SK-N-MC (cell line): ENCODE measurements at regions not wholly inside any gene's neighbourhood (a gene's known extent, or its start where the extent isn't known, plus 50 kb on each side); places are given as distances from the start of the nearest gene placed in this dataset.

ENCODE experiments used
- DNase-seq: peaks from one replicate; pipeline ENCODE4 v3.0.0-alpha.2; 2011; ENCODE audit warnings: low read depth, low spot score
- H3K27ac ChIP-seq: fragments of 200-600 bp; sonication (generic); 2 replicates; pipeline ENCODE4 v1.5.1; 2016; ENCODE audit warnings: mixed run types
- H3K36me3 ChIP-seq: fragments of 200-600 bp; sonication (generic); 2 replicates; pipeline ENCODE4 v1.6.1; 2017; ENCODE audit warnings: antibody characterized with exemption, low read length, mixed read lengths; ENCODE audit not compliant: insufficient read depth
- H3K4me3 ChIP-seq: fragments of 200-600 bp; sonication (generic); 2 replicates; pipeline ENCODE4 v1.5.1; 2016
- H3K9ac ChIP-seq: fragments of 200-600 bp; sonication (generic); 2 replicates; pipeline ENCODE4 v1.8.0; 2017; ENCODE audit warnings: mixed run types, mixed read lengths; ENCODE audit not compliant: insufficient read length
- H3K9me3 ChIP-seq: fragments of 200-600 bp; sonication (generic); 2 replicates; pipeline ENCODE4 v1.6.1; 2017; ENCODE audit warnings: low read depth, mild to moderate bottlenecking, antibody characterized with exemption, low read length, moderate library complexity, mixed read lengths
- EZH2 ChIP-seq: fragments of 200-600 bp; sonication (generic); IDR thresholded peaks from one replicate; pipeline ENCODE4 v1.6.1; 2017; ENCODE audit warnings: antibody characterized with exemption
- FOXP2 ChIP-seq: optimal IDR thresholded peaks from 2 replicates; pipeline ENCODE3; 2011; ENCODE audit warnings: mild to moderate bottlenecking, moderate library complexity; ENCODE audit not compliant: insufficient read depth; ENCODE audit errors: extremely low read length, control extremely low read depth
- POLR2AphosphoS5 ChIP-seq: IDR thresholded peaks from 2 replicates; pipeline ENCODE4 v1.6.1; 2012; ENCODE audit warnings: mild to moderate bottlenecking, low read depth, low read length, borderline replicate concordance

DNA sequence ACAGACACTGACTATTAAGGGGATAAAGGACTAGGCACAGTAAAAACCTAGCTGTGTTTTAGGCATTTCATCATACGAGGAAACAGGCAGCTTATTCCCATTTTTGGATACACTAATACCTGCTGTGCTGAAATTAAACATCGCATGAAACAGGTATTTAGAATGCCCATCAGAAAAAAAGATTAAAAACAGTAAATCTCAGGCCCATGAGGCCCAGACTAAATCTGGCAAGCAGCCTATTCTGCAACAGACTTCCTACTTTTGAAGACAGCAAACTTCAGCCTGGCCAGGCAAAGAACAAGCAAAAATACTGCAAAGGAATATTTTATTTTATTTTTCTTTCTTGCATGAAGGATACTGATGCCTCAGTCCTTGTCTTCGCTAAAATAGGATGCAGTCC is 240.2 kb downstream of the LMO4 start:
- Histone ChIP-seq H3K9ac (no peak overlapping the region), H3K4me3 (no peak overlapping the region), H3K9me3 (no peaks in the 10 kb centered on the region), H3K27ac (no peak overlapping the region), H3K36me3 (no peaks in the 10 kb centered on the region)
- DNase-seq = no peak
- TF ChIP-seq FOXP2 (no peak), EZH2 (no peak), POLR2AphosphoS5 (no peak)

DNA sequence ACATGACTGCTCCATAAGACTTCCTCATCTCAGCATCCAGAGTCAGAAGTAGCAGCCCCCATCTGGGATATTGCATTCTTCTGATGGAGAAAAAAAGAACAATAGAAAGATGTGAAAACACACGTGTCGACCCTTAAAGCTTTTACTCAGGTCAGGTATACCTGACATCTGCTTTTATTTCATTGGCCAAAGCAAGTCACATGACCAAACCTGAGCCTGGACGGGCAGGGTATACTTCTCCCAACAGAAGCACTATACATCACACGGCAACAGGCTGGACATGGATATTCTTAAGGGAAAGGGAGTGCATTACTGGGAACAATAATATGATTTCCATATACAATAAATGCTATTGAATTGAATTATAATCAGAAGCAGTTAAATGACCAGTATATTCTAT is 243.3 kb downstream of the LMO4 start:
- H3K9ac ChIP-seq = no peak overlapping the region
- H3K36me3 ChIP-seq = no peaks in the 10 kb centered on the region
- no peak for DNase-seq
- no peak for TF ChIP-seq FOXP2
- no peak overlapping the region for H3K4me3 ChIP-seq
- no peak overlapping the region for H3K27ac ChIP-seq
- H3K9me3 ChIP-seq = no peaks in the 10 kb centered on the region

DNA sequence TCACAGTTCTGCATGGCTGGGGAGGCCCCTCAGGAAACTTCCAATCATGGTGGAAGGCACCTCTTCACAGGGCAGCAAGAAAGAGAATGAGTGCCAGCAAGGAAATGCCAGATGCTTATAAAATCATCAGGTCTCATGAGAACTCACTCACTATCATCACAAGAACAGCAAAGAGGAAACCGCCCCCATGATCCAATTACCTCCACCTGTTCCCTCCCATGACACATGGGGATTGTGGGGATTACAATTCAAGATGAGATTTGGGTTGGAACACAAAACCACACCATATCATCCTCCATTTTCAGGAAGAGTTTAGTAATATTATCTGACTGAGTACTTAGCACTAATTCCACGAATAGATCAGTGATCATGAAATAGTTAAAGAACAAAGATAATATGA is 244.2 kb downstream of the LMO4 start:
- H3K9me3 ChIP-seq = no peaks in the 10 kb centered on the region
- no peak for TF ChIP-seq EZH2
- no peak for TF ChIP-seq POLR2AphosphoS5
- TF ChIP-seq FOXP2 = no peak
- H3K9ac ChIP-seq = no peak overlapping the region
- no peak for DNase-seq
- H3K36me3 ChIP-seq = no peaks in the 10 kb centered on the region
- no peak overlapping the region for H3K27ac ChIP-seq
- no peak overlapping the region for H3K4me3 ChIP-seq

DNA sequence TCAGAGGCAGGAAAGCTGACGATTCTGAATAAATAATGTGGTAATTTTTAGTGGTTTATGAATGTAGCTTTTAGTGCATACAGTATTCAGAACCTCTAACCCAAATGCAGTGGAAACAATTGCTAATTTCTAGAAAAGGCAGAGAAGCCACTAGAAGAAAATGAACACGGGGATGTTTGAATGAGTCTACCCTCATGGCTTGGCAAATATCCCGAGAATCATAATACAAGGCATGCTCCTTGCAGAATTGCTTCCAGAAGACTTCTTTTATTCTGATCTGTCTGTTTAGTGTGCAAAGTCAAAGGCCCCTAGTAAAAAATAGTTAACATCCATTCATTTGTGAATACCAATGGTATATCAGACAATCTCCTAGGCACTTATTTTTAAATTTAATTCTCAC is 246.8 kb downstream of the LMO4 start:
- Histone ChIP-seq H3K9ac (no peak overlapping the region), H3K27ac (no peak overlapping the region), H3K9me3 (no peaks in the 10 kb centered on the region), H3K4me3 (no peak overlapping the region), H3K36me3 (no peaks in the 10 kb centered on the region)
- DNase-seq = no peak
- no peak for TF ChIP-seq FOXP2
- no peak for TF ChIP-seq EZH2
- no peak for TF ChIP-seq POLR2AphosphoS5

DNA sequence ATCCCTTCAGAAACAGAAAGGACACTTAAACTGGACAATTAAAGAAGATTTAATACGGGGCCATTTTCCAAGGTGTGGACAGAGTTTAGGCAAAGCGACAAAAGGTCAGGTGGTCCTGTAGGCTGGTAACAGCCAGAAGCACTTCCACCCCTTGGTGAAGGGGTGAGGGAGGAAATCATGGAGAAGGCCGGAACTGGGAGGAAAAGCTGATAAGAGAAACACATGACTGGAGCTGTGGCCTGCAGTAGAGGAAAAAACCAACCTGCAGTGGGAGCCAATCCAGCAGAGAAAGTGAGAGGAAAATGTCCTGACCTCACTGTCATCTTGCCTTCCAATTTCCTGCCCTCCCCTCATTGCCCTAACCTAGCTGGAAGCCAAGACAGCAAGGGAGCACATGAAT is 249.8 kb downstream of the LMO4 start:
- Histone ChIP-seq H3K9ac (no peak overlapping the region), H3K36me3 (no peaks in the 10 kb centered on the region), H3K27ac (no peak overlapping the region), H3K9me3 (no peaks in the 10 kb centered on the region), H3K4me3 (no peak overlapping the region)
- no peak for DNase-seq
- TF ChIP-seq EZH2 = no peak
- no peak for TF ChIP-seq POLR2AphosphoS5
- TF ChIP-seq FOXP2 = no peak

DNA sequence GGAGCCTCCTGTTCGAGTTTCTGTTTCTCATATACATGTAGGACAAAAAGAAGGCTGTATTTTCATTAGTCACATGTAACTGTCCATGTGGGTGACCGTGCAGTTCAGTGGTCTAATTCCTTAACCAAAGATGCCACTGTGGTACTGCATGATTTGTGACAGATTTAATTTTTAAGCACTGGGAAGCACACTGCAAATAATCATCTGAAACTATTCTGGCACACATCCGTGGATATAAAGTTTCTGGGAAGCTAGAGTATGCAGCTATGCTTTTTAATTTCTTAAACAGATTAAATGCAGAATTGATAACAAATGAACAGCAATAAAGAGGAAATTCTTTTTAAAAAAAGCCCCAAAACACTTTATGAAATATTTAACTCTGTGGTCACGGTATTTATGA is 254.8 kb downstream of the LMO4 start:
- Histone ChIP-seq H3K9me3 (no peaks in the 10 kb centered on the region), H3K4me3 (no peak overlapping the region), H3K36me3 (no peaks in the 10 kb centered on the region), H3K9ac (no peak overlapping the region), H3K27ac (no peak overlapping the region)
- TF ChIP-seq FOXP2 (no peak), EZH2 (no peak), POLR2AphosphoS5 (no peak)
- no peak for DNase-seq

DNA sequence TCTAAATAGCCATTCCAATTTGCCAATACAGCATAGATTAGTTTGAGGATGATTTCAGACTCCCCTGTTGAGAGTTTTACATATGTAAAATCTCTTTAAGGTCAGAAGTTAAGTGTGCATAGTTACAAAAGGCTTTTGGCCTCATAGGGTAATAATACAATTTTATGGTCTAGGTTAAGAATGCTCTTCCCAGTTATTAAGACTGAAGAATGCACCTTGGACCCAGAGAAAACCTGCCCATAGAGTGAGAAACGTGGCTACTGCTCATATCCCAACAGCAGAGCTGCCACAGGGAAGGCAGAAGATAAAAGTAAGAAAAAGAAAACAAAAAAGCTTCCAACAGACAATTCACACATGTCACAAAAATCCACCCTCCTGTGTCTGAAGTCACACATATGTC is 255.9 kb downstream of the LMO4 start:
- no peak overlapping the region for H3K9ac ChIP-seq

DNA sequence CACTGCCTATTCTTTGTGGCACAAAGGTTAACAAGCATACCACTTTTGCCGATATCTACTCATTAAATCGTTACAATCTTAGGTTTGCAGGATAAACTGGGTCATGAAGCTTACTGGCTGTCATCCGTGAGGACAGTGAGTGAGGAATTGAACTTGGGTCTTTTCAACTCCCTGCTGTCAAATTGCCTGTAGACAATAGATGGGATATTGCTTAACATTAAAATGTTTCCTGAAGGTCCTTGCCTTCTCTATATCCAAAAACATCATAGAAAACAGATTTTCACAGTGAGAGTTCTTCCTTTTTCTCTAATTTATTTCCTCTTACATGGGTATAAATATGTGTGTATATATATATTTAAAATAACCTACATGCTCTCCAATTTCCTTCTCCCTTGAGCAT is 257.8 kb downstream of the LMO4 start:
- H3K27ac ChIP-seq = no peak overlapping the region
- H3K36me3 ChIP-seq = no peaks in the 10 kb centered on the region
- no peaks in the 10 kb centered on the region for H3K9me3 ChIP-seq
- no peak overlapping the region for H3K4me3 ChIP-seq
- DNase-seq = no peak
- no peak overlapping the region for H3K9ac ChIP-seq
- TF ChIP-seq EZH2 (no peak), POLR2AphosphoS5 (no peak), FOXP2 (no peak)

More for the DNA sequence above, 255.9 kb downstream of the LMO4 start:
- Histone ChIP-seq H3K36me3 (no peaks in the 10 kb centered on the region), H3K4me3 (no peak overlapping the region), H3K9me3 (no peaks in the 10 kb centered on the region), H3K27ac (no peak overlapping the region)
- no peak for TF ChIP-seq POLR2AphosphoS5
- no peak for TF ChIP-seq EZH2
- no peak for TF ChIP-seq FOXP2
- no peak for DNase-seq

DNA sequence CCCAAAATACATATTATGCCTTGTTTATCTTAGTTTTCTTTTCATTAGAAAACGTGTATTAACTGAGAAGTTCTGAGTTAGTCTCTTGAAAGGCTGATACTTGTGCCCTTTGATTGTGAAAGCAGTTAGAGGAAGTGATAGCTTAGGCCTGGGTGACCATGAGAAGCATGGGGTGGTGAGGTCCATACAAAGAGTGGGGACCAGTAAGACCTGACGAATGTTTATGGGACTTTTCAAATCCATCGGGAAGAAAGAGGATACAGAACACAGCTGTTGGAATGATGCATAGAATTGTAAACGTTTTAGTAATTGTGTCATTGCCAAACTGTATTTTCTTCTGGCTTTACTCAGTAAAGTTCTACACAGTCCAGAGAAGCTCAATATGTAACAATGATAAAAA is 259.8 kb downstream of the LMO4 start:
- Histone ChIP-seq H3K9me3 (no peaks in the 10 kb centered on the region), H3K27ac (no peak overlapping the region), H3K4me3 (no peak overlapping the region), H3K9ac (no peak overlapping the region), H3K36me3 (no peaks in the 10 kb centered on the region)
- TF ChIP-seq EZH2 (no peak), FOXP2 (no peak), POLR2AphosphoS5 (no peak)
- DNase-seq = no peak
